GM19240 (cell line): ENCODE measurements at regions not wholly inside any gene's neighbourhood (a gene's known extent, or its start where the extent isn't known, plus 50 kb on each side); places are given as distances from the start of the nearest gene placed in this dataset.
"Not testable (repeated sequence)": the region's sequence is repeated elsewhere in the genome, so short reads cannot be mapped to it uniquely, and the experiment has no call there.

Experiments used
- DNase-seq: peaks from one replicate; pipeline ENCODE4 v3.0.0; 2011; ENCODE audit warnings: low spot score; ENCODE audit not compliant: insufficient read length

- no peak for DNase-seq
Measured at GRCh38 chr1:232579958-232580941, 49.7 kb downstream of the SIPA1L2 start.

- no peak for DNase-seq
Measured at GRCh38 chr1:232579466-232579865, 50.5 kb downstream of the SIPA1L2 start.

GRCh38 chr1:232578651-232579195 is 51.2 kb downstream of the SIPA1L2 start:
- DNase-seq = no peak

- no peak for DNase-seq
Measured at GRCh38 chr1:232577772-232578171, 52.2 kb downstream of the SIPA1L2 start.

GRCh38 chr1:232576537-232576936 is 53.4 kb downstream of the SIPA1L2 start:
- DNase-seq = no peak

- no peak for DNase-seq
Measured at GRCh38 chr1:232575763-232576040, 54.2 kb downstream of the SIPA1L2 start.

- DNase-seq = no peak
Measured at GRCh38 chr1:232574889-232575762, 54.8 kb downstream of the SIPA1L2 start.

- no peak for DNase-seq
Measured at GRCh38 chr1:232574077-232574476, 55.9 kb downstream of the SIPA1L2 start.

- no peak for DNase-seq
Measured at GRCh38 chr1:232571523-232571922, 58.4 kb downstream of the SIPA1L2 start.

- no peak for DNase-seq
Measured at GRCh38 chr1:232570007-232570406, 59.9 kb downstream of the SIPA1L2 start.

- not testable (repeated sequence) for DNase-seq
Measured at GRCh38 chr1:232569554-232569921, 60.4 kb downstream of the SIPA1L2 start.

- DNase-seq = no peak
Measured at GRCh38 chr1:232568906-232569553, 60.9 kb downstream of the SIPA1L2 start.

- no peak for DNase-seq
Measured at GRCh38 chr1:232568331-232568852, 61.5 kb downstream of the SIPA1L2 start.

- no peak for DNase-seq
Measured at GRCh38 chr1:232566093-232566492, 63.8 kb downstream of the SIPA1L2 start.

- no peak for DNase-seq
Measured at GRCh38 chr1:232562855-232563510, 67.0 kb downstream of the SIPA1L2 start.

- no peak for DNase-seq
Measured at GRCh38 chr1:232561381-232561780, 68.6 kb downstream of the SIPA1L2 start.

- DNase-seq = no peak
Measured at GRCh38 chr1:232560940-232561339, 69.0 kb downstream of the SIPA1L2 start.

- no peak for DNase-seq
Measured at GRCh38 chr1:232558954-232559353, 71.0 kb downstream of the SIPA1L2 start.

GRCh38 chr1:232557502-232558191 is 72.3 kb downstream of the SIPA1L2 start:
- DNase-seq = no peak

- no peak for DNase-seq
Measured at GRCh38 chr1:232557096-232557495, 72.8 kb downstream of the SIPA1L2 start.
